Esophagus squamous epithelium (tissue), 5 donors: ENCODE measurements at regions not wholly inside any gene's neighbourhood (a gene's known extent, or its start where the extent isn't known, plus 50 kb on each side); places are given as distances from the start of the nearest gene placed in this dataset.

Experiments
- DNase-seq: peaks from one replicate; lab custom pipeline; 2025; lab: John Stamatoyannopoulos, UW
- H3K27ac ChIP-seq, 4 donors: fragments of 200-600 bp; sonication (generic); one replicate each; pipeline ENCODE4 v1.5.1; 2016 to 2019; ENCODE audit warnings: mild to moderate bottlenecking in 1 of 4
- H3K27me3 ChIP-seq, 4 donors: fragments of 200-600 bp; sonication (generic); 1 replicate in 3 of 4; 2 replicates in 1 of 4; pipeline versions ENCODE4 v1.5.1 to v1.6.0; 2017 to 2021; ENCODE audit warnings: antibody characterized with exemption in 1 of 4
- H3K36me3 ChIP-seq, 3 donors: fragments of 200-600 bp; sonication (generic); one replicate each; pipeline ENCODE4 v1.5.1; 2016 to 2019
- H3K4me1 ChIP-seq, 3 donors: fragments of 200-600 bp; sonication (generic); one replicate each; pipeline ENCODE4 v1.5.1; 2017 to 2019
- H3K4me3 ChIP-seq, 4 donors: fragments of 200-600 bp; sonication (generic); 1 replicate in 3 of 4; 2 replicates in 1 of 4; pipeline ENCODE4 v1.5.1; 2016 to 2019; ENCODE audit warnings: mild to moderate bottlenecking in 2 of 4, moderate library complexity in 1 of 4
- H3K9me3 ChIP-seq, 3 donors: fragments of 200-600 bp; sonication (generic); one replicate each; pipeline ENCODE4 v1.5.1; 2016 to 2019
- POLR2A ChIP-seq, 4 donors: fragments of 450-650 bp; IDR thresholded peaks; one replicate each; pipeline ENCODE4 v1.6.1; 2017; ENCODE audit warnings: antibody characterized with exemption in 4 of 4, mild to moderate bottlenecking in 4 of 4, moderate library complexity in 3 of 4
- WGBS, 2 donors: methylation state at CpG; one replicate each; pipeline ENCODE4 v1.1.5; 2018; 5-methylcytosine and 5-hydroxymethylcytosine counted together
- intact Hi-C: fragments of 100-400 bp; cut with DNase I; formaldehyde crosslinking; loops from one replicate; pipeline ENCODE4 v1.15.0; 2022
- TF ChIP-seq, protein P1 (sequence below), 6 experiments: fragments of 450-650 bp in 4 of 6; fragments of 200-600 bp in 2 of 6; sonication (generic) in 2 of 6; IDR thresholded peaks; one replicate each; pipeline ENCODE4 v1.5.1; 2016 to 2019; ENCODE audit warnings: antibody characterized with exemption in 6 of 6, mild to moderate bottlenecking in 4 of 6, moderate library complexity in 4 of 6
- donor health status: DM: yes; HTN: yes; CAD: no.

GRCh38 chr5:3041001-3041400 is 289.5 kb upstream of the IRX2 start:
- WGBS, 2 donors: 27 to 28% methylated on average over 4 of the region's 4 CpGs
- DNase-seq: no peak
- Histone ChIP-seq H3K27ac (no peak overlapping the region), H3K4me3 (no peak overlapping the region), H3K9me3 (no peaks in the 10 kb centered on the region), H3K4me1 (no peaks in the 10 kb centered on the region), H3K36me3 (no peaks in the 10 kb centered on the region), H3K27me3 (no peaks in the 10 kb centered on the region)
- no peak for TF ChIP-seq POLR2A (IDR thresholded peaks at IDR 0.05)
- TF ChIP-seq, protein P1, sequence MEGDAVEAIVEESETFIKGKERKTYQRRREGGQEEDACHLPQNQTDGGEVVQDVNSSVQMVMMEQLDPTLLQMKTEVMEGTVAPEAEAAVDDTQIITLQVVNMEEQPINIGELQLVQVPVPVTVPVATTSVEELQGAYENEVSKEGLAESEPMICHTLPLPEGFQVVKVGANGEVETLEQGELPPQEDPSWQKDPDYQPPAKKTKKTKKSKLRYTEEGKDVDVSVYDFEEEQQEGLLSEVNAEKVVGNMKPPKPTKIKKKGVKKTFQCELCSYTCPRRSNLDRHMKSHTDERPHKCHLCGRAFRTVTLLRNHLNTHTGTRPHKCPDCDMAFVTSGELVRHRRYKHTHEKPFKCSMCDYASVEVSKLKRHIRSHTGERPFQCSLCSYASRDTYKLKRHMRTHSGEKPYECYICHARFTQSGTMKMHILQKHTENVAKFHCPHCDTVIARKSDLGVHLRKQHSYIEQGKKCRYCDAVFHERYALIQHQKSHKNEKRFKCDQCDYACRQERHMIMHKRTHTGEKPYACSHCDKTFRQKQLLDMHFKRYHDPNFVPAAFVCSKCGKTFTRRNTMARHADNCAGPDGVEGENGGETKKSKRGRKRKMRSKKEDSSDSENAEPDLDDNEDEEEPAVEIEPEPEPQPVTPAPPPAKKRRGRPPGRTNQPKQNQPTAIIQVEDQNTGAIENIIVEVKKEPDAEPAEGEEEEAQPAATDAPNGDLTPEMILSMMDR (IDR thresholded peaks at IDR 0.05): no peak
- intact Hi-C loops: no loop called here

- DNase-seq: no peak
- Histone ChIP-seq H3K4me1 (no peaks in the 10 kb centered on the region), H3K36me3 (no peaks in the 10 kb centered on the region), H3K27me3 (no peaks in the 10 kb centered on the region), H3K27ac (no peak overlapping the region), H3K4me3 (no peak overlapping the region), H3K9me3 (no peaks in the 10 kb centered on the region)
- TF ChIP-seq POLR2A (IDR thresholded peaks at IDR 0.05): no peak
- intact Hi-C loops: no loop called here
- 48% methylated on average over 5 to 6 of the region's 14 CpGs for WGBS, 2 donors
Observed at GRCh38 chr5:3036041-3036788, 284.7 kb upstream of the IRX2 start.

DNA sequence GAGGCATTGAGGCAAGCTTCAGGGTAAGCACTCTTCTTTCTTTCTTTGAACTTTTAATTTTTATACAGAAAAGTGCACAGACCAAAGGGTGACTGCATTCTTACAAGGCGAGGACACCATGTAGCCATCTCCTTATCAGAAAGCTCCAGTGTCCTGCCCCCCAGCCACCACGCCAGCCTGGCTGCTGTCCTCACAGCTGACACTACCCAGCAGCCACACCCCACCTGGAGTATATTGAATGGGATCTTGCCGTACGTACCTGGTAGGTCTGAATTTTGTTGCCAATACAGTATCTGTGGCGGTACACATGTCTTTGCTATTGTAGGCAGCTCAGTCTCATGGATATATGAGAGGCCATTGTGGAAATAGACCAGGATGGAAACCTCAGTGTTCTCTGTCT is 284.0 kb upstream of the IRX2 start:
- H3K36me3 ChIP-seq: no peaks in the 10 kb centered on the region
- no peak overlapping the region for H3K4me3 ChIP-seq
- no peak overlapping the region for H3K27ac ChIP-seq
- 96% methylated on average over 4 to 5 of the region's 5 CpGs for WGBS, 2 donors
- DNase-seq: no peak
- no peaks in the 10 kb centered on the region for H3K4me1 ChIP-seq
- no peaks in the 10 kb centered on the region for H3K27me3 ChIP-seq
- no peaks in the 10 kb centered on the region for H3K9me3 ChIP-seq
- TF ChIP-seq, protein P1 (IDR thresholded peaks at IDR 0.05): no peak
- TF ChIP-seq POLR2A (IDR thresholded peaks at IDR 0.05): no peak
- intact Hi-C loops: no loop called here

DNA sequence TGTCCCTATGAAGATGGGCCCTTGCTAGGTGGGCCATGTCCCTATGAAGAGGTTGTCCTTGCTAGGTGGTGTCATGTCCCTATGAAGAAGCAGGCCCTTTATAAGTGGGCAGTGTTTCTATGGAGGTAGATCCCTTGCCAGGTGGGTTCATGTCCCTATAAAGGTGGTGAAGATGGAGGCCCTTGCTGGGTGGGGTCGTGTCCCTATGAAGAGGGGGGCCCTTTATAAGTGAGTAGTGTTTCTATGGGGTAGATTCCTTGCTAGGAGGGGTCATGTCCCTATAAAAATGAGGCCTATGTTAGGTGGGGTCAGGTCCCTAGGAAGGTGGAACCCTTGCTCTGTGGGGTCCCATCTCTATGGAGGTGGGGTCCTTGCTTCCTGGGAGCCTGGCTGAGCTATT is 283.4 kb upstream of the IRX2 start:
- 33 to 40% methylated on average over 1 of the region's 1 CpG for WGBS, 2 donors

GRCh38 chr5:3034449-3034848 is 283.0 kb upstream of the IRX2 start:
- Histone ChIP-seq H3K36me3 (no peaks in the 10 kb centered on the region), H3K4me1 (no peaks in the 10 kb centered on the region), H3K9me3 (no peaks in the 10 kb centered on the region), H3K4me3 (no peak overlapping the region), H3K27ac (no peak overlapping the region), H3K27me3 (no peaks in the 10 kb centered on the region)
- 69 to 78% methylated on average over 1 to 2 of the region's 3 CpGs for WGBS, 2 donors
- no peak for TF ChIP-seq POLR2A (IDR thresholded peaks at IDR 0.05)
- TF ChIP-seq, protein P1 (IDR thresholded peaks at IDR 0.05): no peak
- no peak for DNase-seq
- intact Hi-C loops: no loop called here

More for the DNA sequence above, 283.4 kb upstream of the IRX2 start:
- Histone ChIP-seq H3K4me1 (no peaks in the 10 kb centered on the region), H3K36me3 (no peaks in the 10 kb centered on the region), H3K27ac (no peak overlapping the region), H3K4me3 (no peak overlapping the region), H3K27me3 (no peaks in the 10 kb centered on the region), H3K9me3 (no peaks in the 10 kb centered on the region)
- intact Hi-C loops: no loop called here
- TF ChIP-seq POLR2A (IDR thresholded peaks at IDR 0.05): no peak
- TF ChIP-seq, protein P1 (IDR thresholded peaks at IDR 0.05): no peak
- no peak for DNase-seq
